Coronary artery (tissue), 2 donors: ENCODE measurements at regions not wholly inside any gene's neighbourhood (a gene's known extent, or its start where the extent isn't known, plus 50 kb on each side); places are given as distances from the start of the nearest gene placed in this dataset.

Experiments
- DNase-seq: peaks from one replicate; pipeline ENCODE4 v3.0.0-alpha.2; 2017; ENCODE audit warnings: low spot score
- H3K27ac ChIP-seq, 2 donors: fragments of 200-600 bp; sonication (generic); one replicate each; pipeline ENCODE4 v1.5.1; 2016 to 2019
- H3K4me3 ChIP-seq: fragments of 200-600 bp; sonication (generic); 2 replicates; pipeline ENCODE4 v1.5.1; 2016; ENCODE audit warnings: mild to moderate bottlenecking, moderate library complexity
- CTCF ChIP-seq: fragments of 200-600 bp; sonication (generic); IDR thresholded peaks from one replicate; pipeline ENCODE4 v1.5.1; 2019; ENCODE audit warnings: antibody characterized with exemption

- H3K27ac ChIP-seq: no peak overlapping the region
- no peak for DNase-seq
- no peak for TF ChIP-seq CTCF
- no peak overlapping the region for H3K4me3 ChIP-seq
Measured at GRCh38 chr14:44170556-44170955, 336.5 kb downstream of the FSCB start.

- no peak overlapping the region for H3K4me3 ChIP-seq
- DNase-seq: no peak
- no peak overlapping the region for H3K27ac ChIP-seq
- TF ChIP-seq CTCF: no peak
Measured at GRCh38 chr14:44170101-44170500, 337.0 kb downstream of the FSCB start.

- H3K4me3 ChIP-seq: no peak overlapping the region
- no peak for DNase-seq
- TF ChIP-seq CTCF: no peak
- no peak overlapping the region for H3K27ac ChIP-seq
Measured at GRCh38 chr14:44168566-44168965, 338.5 kb downstream of the FSCB start.

- TF ChIP-seq CTCF: no peak
Measured at GRCh38 chr14:44166611-44167010, 340.5 kb downstream of the FSCB start.

GRCh38 chr14:44165936-44166335 lies 341.1 kb downstream of the FSCB start:
- no peak for DNase-seq
- TF ChIP-seq CTCF: no peak
- no peak overlapping the region for H3K4me3 ChIP-seq
- no peak overlapping the region for H3K27ac ChIP-seq

More at GRCh38 chr14:44166611-44167010, 340.5 kb downstream of the FSCB start:
- Histone ChIP-seq H3K27ac (no peak overlapping the region), H3K4me3 (no peak overlapping the region)
- DNase-seq: no peak

- Histone ChIP-seq H3K4me3 (no peak overlapping the region), H3K27ac (no peak overlapping the region)
- no peak for TF ChIP-seq CTCF
- DNase-seq: no peak
Measured at GRCh38 chr14:44165286-44165685, 341.8 kb downstream of the FSCB start.

- no peak for TF ChIP-seq CTCF
- DNase-seq: no peak
- Histone ChIP-seq H3K27ac (no peak overlapping the region), H3K4me3 (no peak overlapping the region)
Measured at GRCh38 chr14:44163946-44164345, 343.1 kb downstream of the FSCB start.
